ENCODE measurements at regions not wholly inside any gene's neighbourhood (a gene's known extent, or its start where the extent isn't known, plus 50 kb on each side); places are given as distances from the start of the nearest gene placed in this dataset.

- Histone ChIP-seq H3K9me3 (ENCODE audit: insufficient read depth, low read depth, low read length) (no peaks in the 10 kb centered on the region), H3K9me2 (replicated peaks; ENCODE audit: low read depth, low read length) (no peaks in the 10 kb centered on the region), H3F3A (ENCODE audit: low read depth) (no peaks in the 10 kb centered on the region), H3K4me2 (ENCODE audit: low read depth, low read length, poor library complexity, severe bottlenecking) (no peak overlapping the region), H3K79me2 (ENCODE audit: insufficient read depth, low read length) (no peaks in the 10 kb centered on the region), H3K9ac (ENCODE audit: low read depth, low read length, poor library complexity, severe bottlenecking) (no peak overlapping the region), H4K20me1 (ENCODE audit: insufficient read depth, low read length, poor library complexity, severe bottlenecking) (no peaks in the 10 kb centered on the region), H3K27me3 (ENCODE audit: insufficient read depth, low read length, poor library complexity, severe bottlenecking) (no peaks in the 10 kb centered on the region), H3K4me3 (ENCODE audit: low read length, poor library complexity, severe bottlenecking) (no peak overlapping the region), H2AFZ (ENCODE audit: low read length) (no peak overlapping the region), H3K36me3 (ENCODE audit: insufficient read depth, low read length) (no peaks in the 10 kb centered on the region), H3K4me1 (ENCODE audit: insufficient read depth, low read length, poor library complexity, severe bottlenecking) (peaks cover 20% of the 10 kb centered on the region)
- no peak for TF ChIP-seq CTCF (conservative IDR thresholded peaks at IDR 0.05; ENCODE audit: low read length)
- no peak for TF ChIP-seq EZH2phosphoT487 (IDR thresholded peaks at IDR 0.05; ENCODE audit: borderline replicate concordance)
Observed at GRCh38 chr14:65290830-65291229, 121.7 kb upstream of the FUT8 start.

GRCh38 chr14:65291531-65291930 lies 121.0 kb upstream of the FUT8 start:
- TF ChIP-seq EZH2phosphoT487 (IDR thresholded peaks at IDR 0.05; ENCODE audit: borderline replicate concordance), result no peak
- TF ChIP-seq CTCF (conservative IDR thresholded peaks at IDR 0.05; ENCODE audit: low read length), result no peak
- Histone ChIP-seq H3K9me3 (ENCODE audit: insufficient read depth, low read depth, low read length) (no peaks in the 10 kb centered on the region), H4K20me1 (ENCODE audit: insufficient read depth, low read length, poor library complexity, severe bottlenecking) (no peaks in the 10 kb centered on the region), H3K9ac (ENCODE audit: low read depth, low read length, poor library complexity, severe bottlenecking) (no peak overlapping the region), H3K36me3 (ENCODE audit: insufficient read depth, low read length) (no peaks in the 10 kb centered on the region), H3K27me3 (ENCODE audit: insufficient read depth, low read length, poor library complexity, severe bottlenecking) (no peaks in the 10 kb centered on the region), H3K9me2 (replicated peaks; ENCODE audit: low read depth, low read length) (no peaks in the 10 kb centered on the region), H2AFZ (ENCODE audit: low read length) (peak overlapping the region; percentile 91), H3K4me1 (ENCODE audit: insufficient read depth, low read length, poor library complexity, severe bottlenecking) (peaks cover 20% of the 10 kb centered on the region), H3K4me3 (ENCODE audit: low read length, poor library complexity, severe bottlenecking) (no peak overlapping the region), H3K4me2 (ENCODE audit: low read depth, low read length, poor library complexity, severe bottlenecking) (no peak overlapping the region), H3F3A (ENCODE audit: low read depth) (no peaks in the 10 kb centered on the region), H3K79me2 (ENCODE audit: insufficient read depth, low read length) (no peaks in the 10 kb centered on the region)

- peaks cover 7% of the 10 kb centered on the region for H3K4me1 ChIP-seq (ENCODE audit: insufficient read depth, low read length, poor library complexity, severe bottlenecking)
- no peaks in the 10 kb centered on the region for H4K20me1 ChIP-seq (ENCODE audit: insufficient read depth, low read length, poor library complexity, severe bottlenecking)
- no peak overlapping the region for H3K4me3 ChIP-seq (ENCODE audit: low read length, poor library complexity, severe bottlenecking)
- H3F3A ChIP-seq (ENCODE audit: low read depth), result no peaks in the 10 kb centered on the region
- H3K9me3 ChIP-seq (ENCODE audit: insufficient read depth, low read depth, low read length), result no peaks in the 10 kb centered on the region
- H3K36me3 ChIP-seq (ENCODE audit: insufficient read depth, low read length), result no peaks in the 10 kb centered on the region
- H3K9ac ChIP-seq (ENCODE audit: low read depth, low read length, poor library complexity, severe bottlenecking), result no peak overlapping the region
- H3K79me2 ChIP-seq (ENCODE audit: insufficient read depth, low read length), result no peaks in the 10 kb centered on the region
- no peak overlapping the region for H2AFZ ChIP-seq (ENCODE audit: low read length)
- no peaks in the 10 kb centered on the region for H3K27me3 ChIP-seq (ENCODE audit: insufficient read depth, low read length, poor library complexity, severe bottlenecking)
- no peak for TF ChIP-seq EZH2phosphoT487 (IDR thresholded peaks at IDR 0.05; ENCODE audit: borderline replicate concordance)
- no peak for TF ChIP-seq CTCF (conservative IDR thresholded peaks at IDR 0.05; ENCODE audit: low read length)
- H3K9me2 ChIP-seq (replicated peaks; ENCODE audit: low read depth, low read length), result no peaks in the 10 kb centered on the region
- no peak overlapping the region for H3K4me2 ChIP-seq (ENCODE audit: low read depth, low read length, poor library complexity, severe bottlenecking)
Observed at GRCh38 chr14:65294816-65295215, 117.7 kb upstream of the FUT8 start.
